HG03565 (cell line): ENCODE measurements at regions not wholly inside any gene's neighbourhood (a gene's known extent, or its start where the extent isn't known, plus 50 kb on each side); places are given as distances from the start of the nearest gene placed in this dataset.

ENCODE experiments used
- ATAC-seq: cut with Tn5 transposase; IDR thresholded peaks from one replicate; pipeline ENCODE4 v1.9.1; 2021; ENCODE audit warnings: mild to moderate bottlenecking, moderate library complexity; ENCODE audit not compliant: unreplicated experiment

DNA sequence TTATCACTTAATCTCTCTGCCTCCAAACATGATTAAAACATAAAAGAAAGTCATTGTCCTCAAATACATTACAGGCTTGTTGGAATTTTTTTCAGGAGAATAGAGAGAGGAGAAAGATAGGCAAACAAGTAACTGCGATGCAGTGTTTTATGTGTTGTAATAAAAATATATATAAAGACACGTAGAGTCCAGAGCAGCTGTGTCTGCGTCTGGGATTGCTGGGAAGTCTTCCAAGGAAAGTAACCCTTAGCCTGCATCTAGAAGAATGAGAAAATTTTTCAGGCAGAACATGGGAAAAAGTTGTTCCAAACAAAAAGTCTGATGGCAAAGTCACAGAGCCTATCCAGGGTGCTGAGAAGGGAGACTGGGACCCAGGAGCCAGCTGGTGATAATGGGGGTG, 91.8 kb upstream of the ST6GAL2 start:
- ATAC-seq = no peak

DNA sequence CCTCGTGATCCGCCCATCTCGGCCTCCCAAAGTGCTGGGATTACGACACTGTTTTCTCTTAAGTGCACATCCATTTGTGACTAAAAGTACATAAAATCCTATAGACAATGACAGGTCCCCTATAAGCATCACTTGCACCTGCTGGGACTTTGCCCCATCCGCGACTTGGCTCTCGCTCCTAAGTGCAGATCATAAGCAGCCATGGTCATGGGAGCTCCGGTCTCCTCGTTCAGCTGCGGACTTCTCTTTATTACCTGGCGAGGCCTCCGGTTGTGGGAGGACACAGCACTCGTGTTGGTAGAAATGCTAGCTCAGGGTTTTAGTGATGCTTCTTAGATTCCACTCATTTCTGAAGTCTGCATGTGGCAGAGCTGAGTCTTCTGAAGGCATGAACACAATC, 92.7 kb upstream of the ST6GAL2 start:
- no peak for ATAC-seq

DNA sequence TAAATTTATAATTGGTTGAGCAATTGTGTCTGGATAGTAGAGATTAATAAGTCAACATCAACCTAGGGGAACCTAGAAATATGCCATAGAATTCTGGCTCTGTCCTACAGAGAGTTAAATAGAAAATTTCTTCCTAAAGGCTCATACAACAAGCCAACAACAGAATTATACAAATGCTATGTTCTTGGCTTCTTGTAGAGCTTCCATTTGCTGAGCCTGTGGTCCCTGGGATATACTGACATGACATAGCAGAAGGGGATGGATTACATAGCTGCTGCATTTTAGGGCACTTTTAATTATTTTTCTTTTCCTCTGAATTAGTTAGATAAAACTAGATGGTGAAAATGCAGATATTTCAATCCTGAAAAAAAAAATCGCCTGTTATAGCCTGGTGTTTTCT, 95.5 kb upstream of the ST6GAL2 start:
- ATAC-seq = no peak

DNA sequence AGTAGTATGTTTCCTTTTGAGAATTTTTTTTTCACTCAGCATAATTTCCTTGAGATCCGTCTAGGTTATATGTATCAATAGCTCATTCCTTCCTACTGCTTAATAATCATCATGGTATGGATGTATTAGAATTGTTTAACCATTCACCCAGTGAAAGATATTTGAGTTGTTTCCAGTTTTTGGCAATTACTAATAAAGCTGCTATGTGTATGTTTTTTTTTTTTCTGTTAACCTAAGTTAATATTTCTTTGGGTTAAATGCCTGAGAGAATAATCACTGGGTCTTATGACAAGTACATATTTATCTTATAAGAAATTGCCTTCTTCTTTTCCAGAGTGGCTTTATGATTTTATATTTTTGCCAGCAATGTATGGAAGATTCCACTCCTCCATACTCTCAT, 96.4 kb upstream of the ST6GAL2 start:
- ATAC-seq = no peak

DNA sequence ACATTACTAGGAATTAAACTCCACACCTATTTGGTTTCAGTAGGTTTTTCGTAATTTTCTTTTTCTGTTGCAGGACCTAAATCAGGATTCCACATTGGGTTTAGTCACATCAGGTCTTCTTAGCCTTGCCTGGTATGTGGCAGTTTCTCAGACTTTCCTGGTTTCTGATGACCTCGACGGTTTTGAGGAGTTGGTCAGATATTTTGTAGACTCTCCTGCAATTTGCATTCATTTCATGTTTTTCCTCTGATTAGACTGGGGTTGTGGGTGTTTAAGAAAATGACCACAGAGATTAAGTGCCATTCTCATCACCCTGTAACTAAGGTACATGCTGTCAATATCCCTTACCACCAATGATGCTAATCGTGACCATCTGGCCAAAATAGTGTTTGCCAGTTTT, 97.3 kb upstream of the ST6GAL2 start:
- no peak for ATAC-seq

DNA sequence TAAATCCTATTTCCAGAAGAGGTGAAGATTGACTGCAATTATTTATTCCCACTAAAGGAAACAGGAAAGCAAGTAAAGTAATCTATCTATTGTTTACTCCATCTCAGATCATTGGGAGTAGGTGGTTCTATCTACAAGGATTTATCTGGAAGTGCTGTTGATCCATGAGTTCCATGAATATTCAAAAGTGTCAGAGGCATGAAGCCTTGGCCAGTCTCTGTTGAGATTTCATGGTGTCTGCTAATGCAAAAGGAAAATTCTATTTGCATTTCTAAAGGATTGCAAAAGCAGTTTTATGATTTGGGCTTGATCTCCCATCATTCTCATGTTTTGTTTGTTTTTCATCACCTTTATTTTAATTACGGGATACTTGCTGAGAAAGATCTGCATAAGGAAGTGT, 102.4 kb upstream of the ST6GAL2 start:
- ATAC-seq = no peak

DNA sequence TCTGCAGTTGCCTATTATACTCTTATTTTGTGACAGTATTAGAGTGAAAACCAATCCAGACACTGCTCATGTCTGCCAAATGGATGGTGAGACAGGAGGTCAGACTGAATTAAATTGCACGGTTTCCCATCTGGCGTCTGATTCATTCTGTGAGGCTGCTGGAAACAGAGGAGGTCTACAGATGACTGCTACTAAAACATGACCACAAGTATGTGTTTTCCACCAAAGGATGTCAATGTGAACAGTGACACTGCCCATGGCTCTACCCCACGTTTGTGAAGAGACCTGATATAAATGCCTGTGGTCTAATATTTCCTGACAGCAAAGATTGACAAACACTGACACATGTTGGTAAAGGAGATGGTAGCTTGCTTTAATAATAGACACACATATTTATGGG, 104.3 kb upstream of the ST6GAL2 start:
- ATAC-seq = no peak

DNA sequence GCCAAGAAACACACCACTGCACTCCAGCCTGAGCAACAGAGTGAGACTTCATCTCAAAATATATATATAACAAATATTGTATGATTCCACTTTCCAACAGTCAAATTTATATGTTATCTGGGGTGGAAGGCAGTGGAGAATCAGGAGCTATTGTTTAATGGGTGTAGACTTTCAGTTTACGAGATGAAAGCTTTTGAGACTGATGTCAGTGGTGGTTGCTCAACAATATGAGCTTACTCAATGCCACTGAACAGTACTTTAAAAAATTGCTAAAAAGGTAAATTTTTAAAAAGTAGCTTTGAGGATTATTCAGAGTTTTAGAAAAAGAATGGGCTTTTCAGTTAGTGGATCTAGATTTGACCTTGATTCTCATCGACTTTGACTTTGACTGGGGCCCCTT, 105.9 kb upstream of the ST6GAL2 start:
- no peak for ATAC-seq

DNA sequence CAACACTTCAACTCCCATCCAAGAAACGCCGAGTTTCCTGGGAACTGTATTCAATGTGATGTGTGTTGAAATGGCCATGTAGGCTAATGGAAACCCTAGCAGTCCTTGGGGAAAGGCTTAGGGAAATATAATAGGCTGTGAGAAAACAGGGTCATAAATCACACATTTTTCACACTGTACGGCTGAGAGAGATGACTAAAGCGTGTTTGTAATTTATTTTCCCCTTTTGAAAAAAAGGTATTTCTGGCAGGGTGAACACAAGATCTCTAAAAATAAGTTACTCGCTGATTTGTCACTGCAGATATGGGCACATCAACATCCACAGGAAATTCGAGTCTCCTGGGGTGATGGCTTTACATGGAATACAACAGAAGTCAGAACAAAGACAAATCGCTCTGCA, 109.6 kb upstream of the ST6GAL2 start:
- no peak for ATAC-seq

DNA sequence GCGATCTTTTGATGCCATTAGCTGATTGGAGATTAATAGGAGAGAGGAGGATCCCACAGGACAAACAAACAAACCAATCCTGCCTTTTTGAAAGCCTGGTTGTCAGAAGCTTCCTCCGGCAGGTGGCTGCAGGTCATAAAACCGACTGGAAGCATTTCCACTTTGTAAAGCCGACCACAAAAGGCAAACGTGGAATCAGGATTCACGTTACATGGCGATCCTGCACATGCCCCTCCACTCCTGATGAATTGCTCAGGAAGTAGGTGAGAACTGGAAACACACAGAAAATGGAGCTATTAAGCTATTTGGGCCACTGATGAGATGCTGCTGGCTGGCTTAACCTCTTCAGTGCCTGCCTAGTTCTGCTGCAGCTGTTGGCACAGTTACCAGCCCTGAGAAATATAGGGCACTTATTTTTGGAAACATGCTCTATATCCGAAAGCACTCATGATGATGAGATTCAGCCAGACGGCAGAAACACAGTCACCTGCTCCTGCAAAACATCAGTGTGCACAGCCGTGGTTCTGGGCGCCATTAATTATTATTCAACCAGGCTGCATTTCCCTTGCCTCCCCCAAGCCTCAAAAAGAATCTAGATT, 110.3 kb upstream of the ST6GAL2 start:
- no peak for ATAC-seq

DNA sequence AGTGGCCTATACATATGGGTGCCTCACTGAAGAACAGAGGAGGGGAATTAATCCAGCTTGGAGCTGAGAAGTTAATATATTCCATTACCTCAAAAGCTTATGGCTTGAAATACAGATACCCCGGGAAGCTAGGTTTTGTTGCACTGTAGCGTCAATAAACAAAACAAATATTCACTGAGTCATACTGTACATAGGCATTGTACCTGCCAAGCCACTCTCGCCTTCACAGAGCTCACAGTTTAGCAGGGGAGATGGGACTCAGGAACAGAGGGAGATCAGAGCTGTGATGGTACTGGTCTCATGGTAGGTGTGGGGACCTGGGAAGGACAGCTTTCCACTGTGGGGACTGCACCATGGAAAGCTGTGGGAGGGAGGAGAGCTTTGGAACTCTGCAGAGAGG, 111.2 kb upstream of the ST6GAL2 start:
- ATAC-seq = no peak

DNA sequence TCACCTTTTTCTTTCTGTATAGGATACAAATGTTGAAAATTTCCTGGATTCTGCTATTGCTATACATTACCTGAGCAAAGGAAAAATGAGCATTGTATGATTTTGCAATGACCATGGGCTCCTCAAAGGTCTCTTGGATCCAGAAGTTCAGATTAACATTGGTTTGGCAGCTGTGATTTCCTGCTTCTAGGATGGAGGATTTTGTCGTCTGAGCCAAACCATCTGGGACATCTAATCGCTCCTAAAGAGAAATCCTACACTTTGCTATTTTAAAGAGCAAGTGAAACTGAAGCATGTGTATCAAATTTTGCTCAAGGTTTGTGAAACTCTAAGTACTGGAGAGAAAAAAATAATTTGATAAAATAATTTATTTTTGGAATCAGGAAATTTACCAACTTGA, 115.1 kb upstream of the ST6GAL2 start:
- ATAC-seq = no peak

DNA sequence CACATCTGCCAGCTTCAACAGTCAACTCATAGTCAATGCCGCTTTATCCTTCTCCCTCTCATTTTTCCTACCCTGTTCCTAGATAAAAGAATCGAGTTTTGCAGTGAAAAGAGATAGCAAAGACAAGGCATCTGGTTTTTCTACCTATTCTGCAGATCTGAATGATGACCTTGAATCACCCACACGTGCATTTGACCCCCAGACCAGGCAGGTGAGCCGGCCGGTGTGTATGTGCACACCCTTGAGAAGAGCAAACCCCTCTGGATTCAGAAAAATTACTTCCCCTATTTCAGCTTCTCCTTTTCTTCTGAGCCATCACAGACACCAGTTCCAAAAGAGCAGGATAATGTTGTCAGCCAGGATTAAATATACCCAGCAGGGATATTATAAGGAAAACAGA, 115.6 kb upstream of the ST6GAL2 start:
- no peak for ATAC-seq

DNA sequence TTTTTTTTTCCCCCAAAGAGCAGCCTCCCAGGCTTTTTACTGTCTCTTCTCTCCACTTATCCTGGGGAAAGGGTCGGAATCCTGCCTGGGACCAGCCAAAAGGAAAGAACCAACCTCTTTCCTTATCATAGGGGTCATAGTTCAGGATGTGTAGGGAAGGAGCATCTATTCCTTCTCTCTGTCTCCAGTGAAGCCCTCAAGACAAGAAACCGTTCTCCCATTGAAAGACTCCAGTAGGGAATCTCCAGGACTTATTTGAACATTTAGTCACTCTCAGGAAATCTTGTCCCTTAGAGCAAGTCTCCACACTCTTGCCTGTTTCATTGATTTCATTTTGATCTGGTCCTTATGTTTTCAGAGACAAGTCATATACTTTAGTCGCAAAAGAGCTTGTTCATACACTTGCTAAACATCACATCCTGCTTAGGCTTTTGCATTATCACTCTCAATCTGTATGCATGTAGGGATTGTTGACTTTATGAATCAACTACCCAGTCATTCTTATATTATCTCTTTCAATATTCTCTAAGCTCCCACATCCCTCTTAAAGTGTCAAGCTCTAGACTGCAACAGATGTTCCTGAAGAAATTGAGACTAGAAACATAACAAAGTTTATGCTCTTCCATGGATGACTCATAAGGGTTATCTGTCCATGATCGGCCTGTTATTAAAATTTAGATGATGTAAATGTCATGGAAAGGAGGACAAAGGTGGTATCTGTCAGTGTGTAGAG, 116.2 kb upstream of the ST6GAL2 start:
- no peak for ATAC-seq

DNA sequence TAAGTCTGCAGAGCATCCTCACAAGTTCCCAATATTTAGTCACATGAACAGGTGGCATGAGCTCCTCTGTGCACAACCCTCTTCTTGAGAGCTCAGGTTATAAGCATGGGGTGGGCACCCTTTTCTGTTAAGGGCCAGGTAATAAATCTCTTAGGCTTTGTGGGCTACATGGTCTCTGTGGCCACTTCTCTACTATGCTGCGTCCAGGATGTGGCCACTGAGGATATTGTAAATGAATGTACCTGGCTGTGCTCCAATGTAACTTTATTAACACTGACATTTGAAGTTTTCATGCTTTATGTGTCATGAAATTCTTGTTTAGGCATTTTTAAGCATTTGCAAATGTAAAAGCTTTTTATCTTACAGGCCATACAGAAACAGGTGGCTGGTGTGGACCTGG, 116.8 kb upstream of the ST6GAL2 start:
- ATAC-seq = no peak

DNA sequence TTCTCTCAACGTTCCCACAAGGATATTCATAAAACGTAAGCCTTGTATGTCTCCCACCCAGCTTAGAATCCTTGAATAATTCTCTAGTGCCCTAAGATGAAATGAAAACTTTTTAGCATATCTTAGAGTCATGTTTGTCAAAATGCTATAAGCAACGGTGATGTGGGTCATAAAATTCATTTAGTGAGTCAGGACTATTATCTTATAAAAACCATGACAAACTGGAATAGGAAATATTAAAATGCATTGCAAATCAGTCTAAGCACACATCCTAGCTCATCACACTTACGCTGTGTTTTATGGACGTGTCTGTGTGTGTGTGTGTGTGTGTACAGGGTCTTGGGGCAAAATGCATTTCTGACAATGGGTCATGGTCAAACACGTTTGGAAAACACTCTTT, 119.9 kb upstream of the ST6GAL2 start:
- ATAC-seq = no peak

DNA sequence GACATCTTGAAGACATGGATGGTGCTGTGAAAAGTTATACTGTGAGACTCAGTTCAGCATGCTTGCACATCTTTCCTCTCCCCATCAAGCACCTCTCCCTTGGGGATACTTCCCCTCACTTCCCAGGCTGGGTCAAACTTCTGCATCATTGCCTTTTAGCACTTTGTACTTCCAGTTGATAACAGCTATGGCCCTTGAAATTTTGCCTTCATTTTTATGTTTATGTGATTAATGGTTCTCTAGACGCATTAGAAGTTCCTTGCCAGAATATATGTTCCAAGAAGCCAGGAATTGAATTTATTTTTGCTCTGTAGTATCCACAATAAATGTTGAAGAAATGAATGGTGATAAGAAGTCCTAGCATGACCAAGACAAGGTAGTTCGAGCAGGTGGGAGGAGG, 120.9 kb upstream of the ST6GAL2 start:
- no peak for ATAC-seq

DNA sequence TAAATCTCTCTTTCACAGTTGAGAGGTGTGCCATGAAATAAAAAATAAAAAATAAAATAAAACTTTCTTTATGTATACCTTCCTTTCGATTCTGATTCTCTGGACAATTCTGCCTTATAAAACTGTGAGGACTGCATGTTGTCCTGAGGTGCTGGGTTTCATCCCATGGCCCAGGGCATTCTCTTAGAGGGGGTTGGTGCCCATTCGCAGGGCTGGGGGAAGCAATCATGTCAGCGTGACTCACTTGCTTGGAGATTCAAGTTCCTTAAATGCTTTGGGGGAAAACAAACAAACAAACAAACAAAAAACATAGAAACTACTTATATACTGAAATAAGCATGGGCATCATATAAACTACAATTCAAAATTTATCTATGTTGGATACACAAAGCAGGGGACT, 122.0 kb upstream of the ST6GAL2 start:
- no peak for ATAC-seq

DNA sequence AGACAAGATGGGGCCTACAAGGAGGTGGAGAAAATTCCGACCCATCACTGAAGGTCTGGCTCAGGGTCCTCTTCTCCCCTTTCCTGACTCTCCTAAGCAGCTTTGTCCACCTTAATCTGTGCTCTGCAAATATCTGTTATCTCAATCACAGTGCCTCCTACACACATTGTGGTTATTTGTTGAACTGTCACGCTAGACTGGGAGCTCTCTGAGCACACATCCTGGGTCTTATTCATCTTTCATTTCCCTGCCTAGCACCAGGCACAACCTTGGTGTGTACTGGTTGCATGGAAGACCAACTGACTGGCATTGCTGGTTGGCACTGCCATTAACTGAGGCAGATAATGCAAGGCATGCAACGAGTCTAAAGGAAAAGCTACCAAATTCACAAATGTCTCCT, 122.9 kb upstream of the ST6GAL2 start:
- ATAC-seq = no peak

DNA sequence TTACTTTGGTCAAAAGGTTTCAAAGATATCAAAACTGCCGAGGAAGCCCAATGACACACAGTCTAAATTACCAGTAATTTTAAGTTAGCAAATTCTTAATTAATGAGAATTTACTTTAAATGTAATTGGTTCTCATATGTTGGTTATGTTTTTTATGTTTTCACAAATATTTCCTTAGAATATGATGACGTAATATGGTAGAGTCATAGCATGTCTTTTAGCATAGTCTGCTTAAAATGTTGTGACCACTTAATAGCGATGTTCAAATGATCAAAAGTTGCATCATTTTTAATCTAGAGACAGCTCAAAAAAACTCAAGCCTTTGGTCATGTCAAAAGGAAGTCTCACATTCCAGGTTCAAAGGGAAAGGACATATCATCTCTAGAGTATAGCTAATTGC, 123.3 kb upstream of the ST6GAL2 start:
- ATAC-seq = no peak

DNA sequence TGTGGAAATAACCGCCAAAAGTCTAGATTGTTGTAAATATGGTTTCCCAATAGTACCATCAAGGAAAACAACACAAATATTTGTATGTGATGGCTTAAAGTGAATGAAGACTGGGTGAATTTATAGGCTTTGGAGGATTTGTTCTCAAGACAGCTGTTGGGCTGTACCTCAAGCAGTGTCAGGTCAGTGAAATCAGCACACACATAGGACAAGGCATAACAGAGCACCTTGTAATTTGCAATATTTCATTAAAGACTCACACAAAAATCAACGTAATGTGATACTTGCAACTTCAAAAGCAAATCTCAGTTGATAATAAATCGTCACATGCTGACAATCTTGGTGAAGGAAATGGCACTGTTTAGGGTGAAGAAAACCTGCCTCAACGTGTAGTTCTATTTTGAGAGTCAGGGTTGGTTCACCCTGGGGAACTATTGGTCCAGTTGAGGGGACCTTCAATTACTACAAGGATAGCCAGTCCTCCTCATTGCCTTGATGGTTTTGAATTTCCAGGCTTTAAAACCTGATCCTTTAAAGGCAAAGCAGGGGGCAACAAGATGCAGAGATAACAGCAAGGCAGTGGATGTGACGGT, 126.8 kb upstream of the ST6GAL2 start:
- no peak for ATAC-seq

DNA sequence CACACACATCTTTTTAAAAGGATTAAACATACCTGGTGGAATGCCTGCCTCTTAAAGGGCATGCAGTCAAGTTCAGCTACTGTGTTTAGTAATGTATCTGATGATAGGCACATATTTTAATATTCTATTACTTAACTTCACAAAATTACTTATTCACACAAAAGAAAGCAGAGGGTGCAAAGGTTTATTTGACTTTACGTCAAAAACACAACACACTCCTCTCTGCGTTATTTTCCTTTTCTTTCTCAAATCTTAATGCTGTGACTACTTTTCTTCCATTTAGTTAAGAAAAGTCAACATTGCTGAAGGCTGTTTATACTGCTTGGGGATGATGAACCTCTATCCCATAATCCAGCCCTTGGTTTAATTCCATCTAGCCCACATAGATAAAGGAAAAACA, 127.9 kb upstream of the ST6GAL2 start:
- no peak for ATAC-seq

DNA sequence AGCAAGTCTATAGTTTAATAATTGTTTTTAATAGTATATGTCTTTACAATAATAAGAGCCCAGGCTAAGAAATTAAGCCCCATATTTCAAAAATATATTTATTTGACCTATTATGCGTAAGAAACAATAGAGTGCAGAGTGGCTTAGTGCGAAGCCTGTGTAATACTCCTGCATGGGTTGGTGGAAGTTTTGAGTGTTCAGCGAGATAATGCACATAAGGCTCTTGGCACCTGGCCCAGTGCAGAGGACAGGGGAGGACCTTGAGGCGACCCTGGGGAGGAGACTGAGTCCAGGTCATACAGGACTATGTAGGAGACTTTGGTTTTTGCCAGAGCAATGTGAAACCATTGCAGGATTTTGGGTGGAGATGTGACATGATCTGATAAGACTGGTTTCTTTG, 132.4 kb upstream of the ST6GAL2 start:
- ATAC-seq = no peak
